ENCODE measurements at regions not wholly inside any gene's neighbourhood (a gene's known extent, or its start where the extent isn't known, plus 50 kb on each side); places are given as distances from the start of the nearest gene placed in this dataset.

DNA sequence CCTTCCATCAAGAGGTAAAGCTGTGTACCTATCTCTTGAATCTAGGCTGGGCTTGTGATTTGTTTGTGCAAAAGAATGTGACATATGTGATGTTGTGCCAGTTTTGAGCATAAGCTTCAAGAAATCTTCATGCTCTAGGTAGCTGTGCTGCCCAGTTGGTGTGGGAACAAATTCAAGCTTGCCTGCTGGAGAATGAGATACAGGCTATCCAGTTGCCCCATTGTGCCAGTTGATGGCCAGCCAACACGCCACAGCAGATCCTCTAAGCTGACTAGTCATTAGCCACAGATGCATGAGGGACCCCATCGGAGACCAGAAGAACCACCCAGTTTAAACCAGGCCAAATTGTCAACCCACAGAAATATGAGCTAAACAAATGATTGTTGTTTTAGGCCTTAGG, 180.5 kb upstream of the MPHOSPH6 start:
- TF ChIP-seq, protein P1, sequence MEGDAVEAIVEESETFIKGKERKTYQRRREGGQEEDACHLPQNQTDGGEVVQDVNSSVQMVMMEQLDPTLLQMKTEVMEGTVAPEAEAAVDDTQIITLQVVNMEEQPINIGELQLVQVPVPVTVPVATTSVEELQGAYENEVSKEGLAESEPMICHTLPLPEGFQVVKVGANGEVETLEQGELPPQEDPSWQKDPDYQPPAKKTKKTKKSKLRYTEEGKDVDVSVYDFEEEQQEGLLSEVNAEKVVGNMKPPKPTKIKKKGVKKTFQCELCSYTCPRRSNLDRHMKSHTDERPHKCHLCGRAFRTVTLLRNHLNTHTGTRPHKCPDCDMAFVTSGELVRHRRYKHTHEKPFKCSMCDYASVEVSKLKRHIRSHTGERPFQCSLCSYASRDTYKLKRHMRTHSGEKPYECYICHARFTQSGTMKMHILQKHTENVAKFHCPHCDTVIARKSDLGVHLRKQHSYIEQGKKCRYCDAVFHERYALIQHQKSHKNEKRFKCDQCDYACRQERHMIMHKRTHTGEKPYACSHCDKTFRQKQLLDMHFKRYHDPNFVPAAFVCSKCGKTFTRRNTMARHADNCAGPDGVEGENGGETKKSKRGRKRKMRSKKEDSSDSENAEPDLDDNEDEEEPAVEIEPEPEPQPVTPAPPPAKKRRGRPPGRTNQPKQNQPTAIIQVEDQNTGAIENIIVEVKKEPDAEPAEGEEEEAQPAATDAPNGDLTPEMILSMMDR (IDR thresholded peaks at IDR 0.05) = no peak
- TF ChIP-seq POLR2A (IDR thresholded peaks at IDR 0.05) (no peak), POLR2AphosphoS5 (IDR thresholded peaks at IDR 0.05) (no peak), EP300 (IDR thresholded peaks at IDR 0.05) (no peak)

Data from upper lobe of left lung (tissue), 4 donors.